Heart left ventricle (tissue), 16 donors: ENCODE measurements at regions not wholly inside any gene's neighbourhood (a gene's known extent, or its start where the extent isn't known, plus 50 kb on each side); places are given as distances from the start of the nearest gene placed in this dataset.

ENCODE experiments used
- ATAC-seq, 4 donors: fragments of 200-7000 bp; cut with Tn5 transposase; one replicate each; pipeline ENCODE4 v1.9.1; 2020 to 2022; ENCODE audit warnings: moderate library complexity in 4 of 4, mild to moderate bottlenecking in 3 of 4, moderate number of reproducible peaks in 1 of 4
- DNase-seq, 5 donors: peaks; one replicate each; pipeline ENCODE4 v3.0.0-alpha.2; 2020
- H3K27ac ChIP-seq, 12 donors: fragments of 200-600 bp; sonication (generic) in 4 of 12; one replicate each; pipeline versions ENCODE4 v1.5.0 to v1.8.0; 2016 to 2022; ENCODE audit warnings: mild to moderate bottlenecking in 2 of 12
- H3K27me3 ChIP-seq, 9 donors: fragments of 200-600 bp; sonication (generic) in 2 of 9; one replicate each; pipeline versions ENCODE4 v1.5.1 to v1.8.0; 2016 to 2022; ENCODE audit warnings: mild to moderate bottlenecking in 3 of 9
- H3K36me3 ChIP-seq, 9 donors: fragments of 200-600 bp; sonication (generic) in 2 of 9; one replicate each; pipeline versions ENCODE4 v1.5.0 to v1.8.0; 2018 to 2022; ENCODE audit warnings: mild to moderate bottlenecking in 2 of 9
- H3K4me1 ChIP-seq, 12 donors: fragments of 200-600 bp; sonication (generic) in 4 of 12; one replicate each; pipeline versions ENCODE4 v1.5.0 to v1.8.0; 2016 to 2022; ENCODE audit warnings: mild to moderate bottlenecking in 3 of 12
- H3K4me3 ChIP-seq, 12 donors: fragments of 200-600 bp; sonication (generic) in 4 of 12; one replicate each; pipeline versions ENCODE4 v1.5.0 to v1.8.0; 2017 to 2022; ENCODE audit warnings: mild to moderate bottlenecking in 9 of 12, moderate library complexity in 4 of 12
- H3K9me3 ChIP-seq, 12 donors: fragments of 200-600 bp; sonication (generic) in 4 of 12; one replicate each; pipeline versions ENCODE4 v1.5.0 to v1.8.0; 2016 to 2022; ENCODE audit warnings: mild to moderate bottlenecking in 1 of 12
- CTCF ChIP-seq, 12 donors: fragments of 200-600 bp; sonication (generic) in 4 of 12; IDR thresholded peaks; one replicate each; pipeline versions ENCODE4 v1.5.0 to v1.8.0; 2018 to 2022; ENCODE audit warnings: antibody characterized with exemption in 12 of 12, mild to moderate bottlenecking in 5 of 12
- POLR2A ChIP-seq, 2 donors: fragments of 450-650 bp; IDR thresholded peaks; one replicate each; pipeline ENCODE4 v1.6.1; 2017; ENCODE audit warnings: antibody characterized with exemption in 2 of 2, mild to moderate bottlenecking in 2 of 2, moderate library complexity in 2 of 2
- WGBS, 4 donors: extraction: QIAGEN DNeasy Blood & Tissue Kit in 2 of 4; methylation state at CpG; one replicate each; pipeline versions ENCODE4 v1.1.5 to v1.1.7; 2013 to 2018; 5-methylcytosine and 5-hydroxymethylcytosine counted together
- intact Hi-C, 10 donors: fragments of 100-400 bp; cut with DNase I; formaldehyde crosslinking; loops; one replicate each; pipeline versions ENCODE4 v1.11.1 to v1.14.2; 2022
- donor health status: ischemic (EF 13 %, LVEDD 7.1; RV severe dilation, severe dysfunction).
- donor health status: healthy with polysubstance abuse.
- donor health status: DM: no; HTN: yes; CAD: no.
- donor health status: DM: no; HTN: no; CAD: no.
- donor health status: ischemic (EF 25% LVEDD 6.9; RV normal size, moderate dysfunction).
- donor health status: ischemic (EF 25% LVEDD 5.7; RV mildly dilated, moderate dysfunction).
- donor health status: healthy.
- donor health status: DM: yes; HTN: yes; CAD: no.
- donor health status: ischemic (EF 35%, LVEDD 5.7; RV mildly dilated, moderate dysfunction).
- donor health status: nonischemic (EF 11% LVEDD 7.7; RV severe dilation, severe dysfunction).
- donor health status: DM: yes; HTN: yes; CAD: no.
- donor health status: PGD.
- donor health status: ischemic (EF 29% LVEDD 5.4; RV normal size, mild dysfunction).
- donor health status: nonischemic (EF 23%, LVEDD 6.1; RV moderate dilation, normal function).

- Histone ChIP-seq H3K4me1 (peaks cover 0 to 15% (median 1%) of the 10 kb centered on the region in 12 donors), H3K4me3 (no peak overlapping the region), H3K9me3 (peaks cover 0 to 14% (median 0%) of the 10 kb centered on the region in 12 donors), H3K27ac (peak overlapping the region in 1 of 12 donors; percentile 48), H3K36me3 (no peaks in the 10 kb centered on the region), H3K27me3 (no peaks in the 10 kb centered on the region)
- no peak for TF ChIP-seq POLR2A (IDR thresholded peaks at IDR 0.05)
- no peak for TF ChIP-seq CTCF (IDR thresholded peaks at IDR 0.05)
- ATAC-seq (peak in 2 of 4 donors; percentile 57 to 81), DNase-seq (no peak)
- intact Hi-C loops: loop anchor here in 2 of 10 donors (5.0 to 10.0 kb wide), 2 partner anchors 52 to 69 kb away; partner anchors contain the start of gene BLID (in 1 of the 2)
- WGBS, 4 donors: 87 to 90% (median 88%) methylated on average over 3 of the region's 3 CpGs
These were observed 70.5 kb upstream of the BLID start for GRCh38 chr11:122186439-122187080.

GRCh38 chr11:122183933-122184332, 67.9 kb upstream of the BLID start:
- H3K4me3 ChIP-seq: no peak overlapping the region
- no peaks in the 10 kb centered on the region for H3K27me3 ChIP-seq
- H3K27ac ChIP-seq: no peak overlapping the region
- no peaks in the 10 kb centered on the region for H3K36me3 ChIP-seq
- peaks cover 0 to 14% (median 0%) of the 10 kb centered on the region in 12 donors for H3K9me3 ChIP-seq
- TF ChIP-seq POLR2A (IDR thresholded peaks at IDR 0.05): no peak
- DNase-seq (no peak), ATAC-seq (no peak)
- intact Hi-C loops: loop anchor here in 1 of 10 donors (10.0 kb wide), 1 partner anchor 49 kb away; no protein-coding TSS in a partner anchor
- H3K4me1 ChIP-seq: peaks cover 0 to 24% (median 3%) of the 10 kb centered on the region in 12 donors

- no peak for ATAC-seq
- H3K27ac ChIP-seq: peak overlapping the region in 1 of 12 donors; percentile 32
These were observed 65.9 kb upstream of the BLID start for GRCh38 chr11:122181893-122182292.

GRCh38 chr11:122181372-122181771, 65.4 kb upstream of the BLID start:
- ATAC-seq: no peak
- peaks cover 0 to 24% (median 1%) of the 10 kb centered on the region in 12 donors for H3K4me1 ChIP-seq
- WGBS, 4 donors: 73 to 83% (median 77%) methylated on average over 1 of the region's 1 CpG
- H3K4me3 ChIP-seq: no peak overlapping the region
- peaks cover 0 to 6% (median 0%) of the 10 kb centered on the region in 9 donors for H3K36me3 ChIP-seq
- no peaks in the 10 kb centered on the region for H3K27me3 ChIP-seq
- peak overlapping the region in 2 of 12 donors; percentile 32 to 36 for H3K27ac ChIP-seq
- no peak for DNase-seq
- TF ChIP-seq CTCF (IDR thresholded peaks at IDR 0.05) (no peak), POLR2A (IDR thresholded peaks at IDR 0.05) (no peak)
- intact Hi-C loops: loop anchor here in 1 of 10 donors (10.0 kb wide), 1 partner anchor 47 kb away; no protein-coding TSS in a partner anchor
- H3K9me3 ChIP-seq: peaks cover 0 to 12% (median 0%) of the 10 kb centered on the region in 12 donors

More at GRCh38 chr11:122181893-122182292, 65.9 kb upstream of the BLID start:
- no peak overlapping the region for H3K4me3 ChIP-seq
- H3K9me3 ChIP-seq: peaks cover 0 to 14% (median 0%) of the 10 kb centered on the region in 12 donors
- no peak for TF ChIP-seq CTCF (IDR thresholded peaks at IDR 0.05)
- WGBS, 4 donors: 93 to 97% (median 95%) methylated on average over 1 of the region's 1 CpG
- no peak for DNase-seq
- intact Hi-C loops: loop anchor here in 1 of 10 donors (10.0 kb wide), 1 partner anchor 47 kb away; no protein-coding TSS in a partner anchor
- H3K27me3 ChIP-seq: no peaks in the 10 kb centered on the region
- H3K4me1 ChIP-seq: peaks cover 0 to 24% (median 1%) of the 10 kb centered on the region in 12 donors
- H3K36me3 ChIP-seq: peaks cover 0 to 2% (median 0%) of the 10 kb centered on the region in 9 donors
